ENCODE measurements at regions not wholly inside any gene's neighbourhood (a gene's known extent, or its start where the extent isn't known, plus 50 kb on each side); places are given as distances from the start of the nearest gene placed in this dataset.

GRCh38 chr10:130571674-130572073, 435.5 kb downstream of the GLRX3 start:
- TF ChIP-seq CTCF (IDR thresholded peaks at IDR 0.05) (no peak), POLR2A (IDR thresholded peaks at IDR 0.05) (no peak)
